ENCODE measurements at regions not wholly inside any gene's neighbourhood (a gene's known extent, or its start where the extent isn't known, plus 50 kb on each side); places are given as distances from the start of the nearest gene placed in this dataset.

- no peak for TF ChIP-seq FOXP2 (optimal IDR thresholded peaks at IDR 0.05; ENCODE audit: control extremely low read depth, extremely low read length, insufficient read depth)
- no peak for TF ChIP-seq POLR2AphosphoS5 (IDR thresholded peaks at IDR 0.05; ENCODE audit: borderline replicate concordance, low read depth, low read length)
- no peak for TF ChIP-seq EZH2 (IDR thresholded peaks at IDR 0.05)
Observed at GRCh38 chr9:13770956-13771355, 491.5 kb upstream of the MPDZ start.

Data from SK-N-MC (cell line).